Adrenal gland (tissue), 9 donors: ENCODE measurements at regions not wholly inside any gene's neighbourhood (a gene's known extent, or its start where the extent isn't known, plus 50 kb on each side); places are given as distances from the start of the nearest gene placed in this dataset.

Experiments used
- DNase-seq, 7 donors: peaks; one replicate each; pipeline ENCODE4 v3.0.0-alpha.2; 2019 to 2020
- H3K27ac ChIP-seq, 5 donors: fragments of 200-600 bp; sonication (generic) in 4 of 5; 1 replicate in 3 of 5; 2 replicates in 2 of 5; pipeline versions ENCODE4 v1.5.1 to v1.8.0; 2016 to 2020; ENCODE audit warnings: mild to moderate bottlenecking in 1 of 5
- H3K27me3 ChIP-seq: fragments of 200-600 bp; 2 replicates; pipeline ENCODE4 v1.8.0; 2021
- H3K36me3 ChIP-seq, 2 donors: fragments of 200-600 bp; replicated peaks in 1 of 2; 1 replicate in 1 of 2; 2 replicates in 1 of 2; pipeline versions ENCODE4 v1.5.1 to v1.8.0; 2018 to 2022
- H3K4me1 ChIP-seq, 2 donors: fragments of 200-600 bp; replicated peaks in 1 of 2; 1 replicate in 1 of 2; 2 replicates in 1 of 2; pipeline versions ENCODE4 v1.5.1 to v1.8.0; 2018 to 2021
- H3K4me3 ChIP-seq, 4 donors: fragments of 200-600 bp; sonication (generic) in 3 of 4; one replicate each; pipeline ENCODE4 v1.5.1; 2016 to 2018
- H3K9me3 ChIP-seq, 3 donors: fragments of 200-600 bp; sonication (generic) in 1 of 3; replicated peaks in 1 of 3; 1 replicate in 2 of 3; 2 replicates in 1 of 3; pipeline versions ENCODE4 v1.5.1 to v1.8.0; 2016 to 2021
- CTCF ChIP-seq, 6 experiments: fragments of 450-650 bp in 4 of 6; fragments of 200-600 bp in 2 of 6; sonication (generic) in 1 of 6; IDR thresholded peaks; 1 replicate in 5 of 6; 2 replicates in 1 of 6; pipeline versions ENCODE4 v1.5.1 to v1.8.0; 2016 to 2021; ENCODE audit warnings: antibody characterized with exemption in 6 of 6, mild to moderate bottlenecking in 2 of 6, moderate library complexity in 1 of 6
- POLR2A ChIP-seq, 2 donors: fragments of 450-650 bp; IDR thresholded peaks; one replicate each; pipeline ENCODE4 v1.6.1; 2017; ENCODE audit warnings: antibody characterized with exemption in 2 of 2, mild to moderate bottlenecking in 2 of 2, moderate library complexity in 1 of 2
- WGBS, 4 donors: extraction: QIAGEN DNeasy Blood & Tissue Kit in 2 of 4; methylation state at CpG; one replicate each; pipeline versions ENCODE4 v1.1.5 to v1.1.7; 2013 to 2017; 5-methylcytosine and 5-hydroxymethylcytosine counted together
- intact Hi-C, 2 donors: fragments of 100-400 bp; cut with DNase I; formaldehyde crosslinking; loops; one replicate each; pipeline versions ENCODE4 v1.14.1 to v1.15.0; 2022 to 2023
- small RNA-seq, 2 donors: library from RNA; depleted of rRNA; stranded (forward); fragments of <200 nt; gene quantifications; one replicate each; pipeline ENCODE3, GENCODE V24; 2016
- donor health status: healthy with polysubstance abuse.
- donor health status: Bipolar disorder and iron deficiency.
- donor health status: DM: yes; HTN: yes; CAD: no.
- donor health status: DM: no; HTN: no; CAD: no.
- donor health status: DM: no; HTN: no; CAD: no.

DNA sequence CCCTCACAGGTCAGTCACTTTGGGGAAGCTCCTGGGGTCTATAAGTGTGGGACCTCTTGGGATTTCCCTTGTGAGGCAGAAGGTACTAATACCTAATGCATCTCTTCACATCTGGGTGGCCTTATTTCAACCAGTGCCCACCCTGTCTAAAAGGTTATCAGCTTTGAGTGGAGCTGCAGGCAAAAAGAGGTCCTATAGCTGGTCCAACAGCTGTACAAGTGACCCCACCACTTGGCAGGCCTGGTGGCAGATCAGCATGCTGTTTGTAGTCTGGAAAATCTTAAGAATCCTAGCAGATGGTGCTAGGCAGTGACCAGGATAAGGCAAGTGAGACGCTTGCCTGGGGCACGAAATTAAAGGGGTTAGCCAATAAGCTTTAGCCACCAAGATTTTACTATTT lies 51.6 kb upstream of the GTSF1L start:
- no peaks in the 10 kb centered on the region for H3K36me3 ChIP-seq
- H3K4me1 ChIP-seq: no peaks in the 10 kb centered on the region
- intact Hi-C loops: no loop called here
- H3K27me3 ChIP-seq: no peaks in the 10 kb centered on the region
- no peak for TF ChIP-seq POLR2A (IDR thresholded peaks at IDR 0.05)
- no peak for TF ChIP-seq CTCF (IDR thresholded peaks at IDR 0.05)
- H3K27ac ChIP-seq: no peak overlapping the region
- WGBS, 4 donors: 78 to 100% (median 85%) methylated on average over 2 of the region's 2 CpGs
- H3K9me3 ChIP-seq: peaks cover 0 to 8% (median 0%) of the 10 kb centered on the region in 3 donors
- no peak for DNase-seq
- H3K4me3 ChIP-seq: no peak overlapping the region

- Histone ChIP-seq H3K9me3 (peaks cover 0 to 8% (median 0%) of the 10 kb centered on the region in 3 donors), H3K4me1 (no peaks in the 10 kb centered on the region), H3K27ac (no peak overlapping the region), H3K36me3 (no peaks in the 10 kb centered on the region), H3K27me3 (no peaks in the 10 kb centered on the region), H3K4me3 (no peak overlapping the region)
- intact Hi-C loops: no loop called here
- DNase-seq: no peak
- WGBS, 4 donors: 85 to 95% (median 90%) methylated on average over 1 of the region's 1 CpG
- no peak for TF ChIP-seq CTCF (IDR thresholded peaks at IDR 0.05)
These were observed 49.9 kb upstream of the GTSF1L start for GRCh38 chr20:43776691-43777090.

Small RNAs in the stretch of these regions (small RNA-seq; reads per million reads assigned to genes)
- 0 reads per million in 2 donors for gene RNU6-639P
